Activated T-helper 17 cell treated with anti-CD3 and anti-CD28 coated beads, Interleukin-2, amount 50 U/mL, for 72 hours (primary cell): ENCODE measurements at regions not wholly inside any gene's neighbourhood (a gene's known extent, or its start where the extent isn't known, plus 50 kb on each side); places are given as distances from the start of the nearest gene placed in this dataset.
"Not testable (repeated sequence)": the region's sequence is repeated elsewhere in the genome, so short reads cannot be mapped to it uniquely, and the experiment has no call there.

ENCODE experiments used
- ATAC-seq: fragments of 150-1000 bp; cut with Tn5 transposase; replicated peaks from 2 replicates; pipeline ENCODE4 v1.10.0; 2021; ENCODE audit warnings: mild to moderate bottlenecking, moderate library complexity
- H3K27ac Mint-ChIP-seq: one replicate; pipeline ENCODE4 v1.8.0; 2022; ENCODE audit warnings: mixed read lengths
- H3K27me3 Mint-ChIP-seq: one replicate; pipeline ENCODE4 v1.8.0; 2022; ENCODE audit warnings: mixed read lengths
- H3K36me3 Mint-ChIP-seq: one replicate; pipeline ENCODE4 v1.8.0; 2022; ENCODE audit warnings: low read depth, mild to moderate bottlenecking, mixed read lengths
- H3K4me1 Mint-ChIP-seq: one replicate; pipeline ENCODE4 v1.8.0; 2022; ENCODE audit warnings: mixed read lengths
- H3K4me3 Mint-ChIP-seq: one replicate; pipeline ENCODE4 v1.8.0; 2022; ENCODE audit warnings: mild to moderate bottlenecking, mixed read lengths
- H3K9me3 Mint-ChIP-seq: one replicate; pipeline ENCODE4 v1.8.0; 2022; ENCODE audit warnings: mixed read lengths

- Mint-ChIP-seq H3K4me3 (no peak overlapping the region), H3K4me1 (no peaks in the 10 kb centered on the region), H3K9me3 (no peaks in the 10 kb centered on the region), H3K36me3 (no peaks in the 10 kb centered on the region), H3K27me3 (peaks cover 11% of the 10 kb centered on the region), H3K27ac (no peak overlapping the region)
- no peak for ATAC-seq
Observed at GRCh38 chr9:86572904-86573303, 218.7 kb upstream of the TUT7 start.

GRCh38 chr9:86565603-86566002 lies 211.4 kb upstream of the TUT7 start:
- not testable (repeated sequence) for H3K36me3 Mint-ChIP-seq, H3K27me3 Mint-ChIP-seq

GRCh38 chr9:86563936-86564335 lies 209.7 kb upstream of the TUT7 start:
- Mint-ChIP-seq H3K9me3 (peaks cover 7% of the 10 kb centered on the region), H3K4me1 (no peaks in the 10 kb centered on the region), H3K27ac (no peak overlapping the region), H3K4me3 (no peak overlapping the region), H3K36me3 (no peaks in the 10 kb centered on the region), H3K27me3 (peaks cover 8% of the 10 kb centered on the region)
- no peak for ATAC-seq

More at GRCh38 chr9:86565603-86566002, 211.4 kb upstream of the TUT7 start:
- not testable (repeated sequence) for ATAC-seq, H3K9me3 Mint-ChIP-seq, H3K4me3 Mint-ChIP-seq, H3K27ac Mint-ChIP-seq, H3K4me1 Mint-ChIP-seq

DNA sequence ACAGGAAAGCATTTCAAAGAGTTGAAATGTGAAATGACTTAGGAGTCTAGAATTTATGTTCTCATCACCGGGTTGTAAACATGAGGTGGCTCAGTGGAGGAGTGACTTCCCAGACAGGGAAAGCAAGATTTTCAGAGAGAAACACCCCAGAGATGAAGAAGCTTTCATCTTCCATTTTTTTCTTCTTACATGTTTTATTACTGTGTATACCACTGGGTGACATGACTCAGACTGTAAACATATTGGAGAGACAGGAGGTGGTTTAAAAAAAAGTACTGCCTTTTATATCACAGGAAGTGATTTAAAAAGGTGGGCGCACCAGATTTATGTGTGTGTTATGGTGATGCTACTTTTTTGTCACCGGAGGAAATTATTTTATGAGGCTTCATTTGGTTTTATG lies 209.1 kb upstream of the TUT7 start:
- H3K4me3 Mint-ChIP-seq: no peak overlapping the region
- H3K27me3 Mint-ChIP-seq: peaks cover 7% of the 10 kb centered on the region
- H3K36me3 Mint-ChIP-seq: no peaks in the 10 kb centered on the region
- peaks cover 7% of the 10 kb centered on the region for H3K9me3 Mint-ChIP-seq
- ATAC-seq: no peak
- no peak overlapping the region for H3K27ac Mint-ChIP-seq
- H3K4me1 Mint-ChIP-seq: no peaks in the 10 kb centered on the region

DNA sequence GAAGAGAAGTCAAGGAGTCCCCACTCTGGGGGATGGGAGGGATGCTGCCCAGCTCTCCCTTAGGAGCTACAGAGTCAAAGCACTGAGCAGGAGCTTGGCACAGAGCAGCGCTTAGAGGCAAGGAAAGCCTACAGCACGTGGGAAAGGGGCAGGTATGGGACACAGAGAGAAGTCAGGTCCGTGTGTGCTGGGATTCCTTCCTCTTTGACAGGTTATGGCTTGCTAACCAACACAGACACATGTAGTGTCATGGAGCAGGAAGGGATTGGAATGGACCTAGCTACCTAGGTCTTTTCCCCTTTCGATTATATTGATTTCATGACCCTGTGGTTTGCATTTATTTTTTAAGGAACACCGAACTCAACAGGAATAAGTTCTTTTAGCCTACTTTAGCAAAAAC lies 208.5 kb upstream of the TUT7 start:
- Mint-ChIP-seq H3K9me3 (peaks cover 7% of the 10 kb centered on the region), H3K27me3 (peaks cover 4% of the 10 kb centered on the region), H3K36me3 (no peaks in the 10 kb centered on the region), H3K27ac (no peak overlapping the region), H3K4me3 (no peak overlapping the region), H3K4me1 (no peaks in the 10 kb centered on the region)
- ATAC-seq: no peak

- no peak overlapping the region for H3K27ac Mint-ChIP-seq
- H3K36me3 Mint-ChIP-seq: no peaks in the 10 kb centered on the region
- peaks cover 18% of the 10 kb centered on the region for H3K27me3 Mint-ChIP-seq
- H3K4me1 Mint-ChIP-seq: no peaks in the 10 kb centered on the region
- no peaks in the 10 kb centered on the region for H3K9me3 Mint-ChIP-seq
- no peak for ATAC-seq
- no peak overlapping the region for H3K4me3 Mint-ChIP-seq
Observed at GRCh38 chr9:86557918-86558317, 203.7 kb upstream of the TUT7 start.

DNA sequence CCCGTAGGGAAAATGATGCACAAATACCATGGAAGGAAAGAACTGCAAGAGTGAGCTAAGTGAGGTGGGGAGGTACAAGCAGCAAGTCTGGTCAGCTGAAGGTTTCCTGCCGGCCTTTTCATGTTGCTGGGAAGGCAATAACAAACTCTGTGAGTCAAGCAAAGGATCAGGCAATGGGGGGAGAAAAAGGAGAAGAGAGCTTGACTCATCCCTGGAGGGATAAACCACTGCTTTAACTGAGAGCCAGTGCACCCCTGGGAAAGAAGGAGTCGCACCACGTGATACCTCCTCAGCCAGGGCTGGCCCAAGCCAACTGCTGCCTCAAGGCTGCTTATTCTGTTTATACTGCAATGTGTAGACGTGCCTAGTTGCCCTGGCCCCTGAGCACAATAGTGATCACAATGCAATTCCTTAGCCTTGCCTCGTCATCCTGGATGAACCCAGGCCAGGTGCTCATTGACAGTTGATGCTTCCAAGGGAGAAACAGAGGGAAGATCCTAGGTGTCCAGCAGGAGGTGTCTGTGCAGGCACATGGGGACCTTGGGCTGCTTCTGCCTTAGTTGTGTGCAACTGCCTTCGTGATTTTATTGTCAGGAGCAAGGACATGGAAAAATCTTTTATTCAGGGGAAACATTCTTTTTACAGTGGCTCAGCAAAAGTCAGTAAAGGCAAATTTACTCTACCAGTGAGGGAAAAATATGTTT lies 203.0 kb upstream of the TUT7 start:
- Mint-ChIP-seq H3K4me1 (no peaks in the 10 kb centered on the region), H3K36me3 (no peaks in the 10 kb centered on the region), H3K4me3 (no peak overlapping the region), H3K27me3 (peaks cover 20% of the 10 kb centered on the region), H3K9me3 (no peaks in the 10 kb centered on the region), H3K27ac (no peak overlapping the region)
- ATAC-seq: no peak

DNA sequence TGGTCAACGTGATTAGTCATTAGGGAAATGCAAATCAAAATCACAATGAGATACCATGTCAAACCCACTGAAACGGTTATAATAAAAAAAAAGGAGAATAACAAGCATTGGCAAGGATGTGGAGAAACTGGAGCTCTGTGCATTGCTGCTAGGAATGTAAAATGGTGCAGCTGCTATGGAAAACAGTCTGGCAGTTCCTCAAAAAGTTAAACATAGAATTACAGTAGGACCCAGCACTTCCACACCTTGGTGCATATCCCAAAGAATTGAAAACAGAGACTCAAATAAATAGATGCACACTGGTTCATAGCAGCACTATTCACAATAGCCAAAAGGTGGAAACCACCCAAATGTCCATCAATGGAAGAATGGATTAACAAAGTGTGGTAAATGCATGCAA lies 201.5 kb upstream of the TUT7 start:
- Mint-ChIP-seq H3K4me3 (no peak overlapping the region), H3K36me3 (no peaks in the 10 kb centered on the region), H3K4me1 (no peaks in the 10 kb centered on the region), H3K27ac (no peak overlapping the region), H3K27me3 (peaks cover 20% of the 10 kb centered on the region), H3K9me3 (no peaks in the 10 kb centered on the region)
- ATAC-seq: no peak

DNA sequence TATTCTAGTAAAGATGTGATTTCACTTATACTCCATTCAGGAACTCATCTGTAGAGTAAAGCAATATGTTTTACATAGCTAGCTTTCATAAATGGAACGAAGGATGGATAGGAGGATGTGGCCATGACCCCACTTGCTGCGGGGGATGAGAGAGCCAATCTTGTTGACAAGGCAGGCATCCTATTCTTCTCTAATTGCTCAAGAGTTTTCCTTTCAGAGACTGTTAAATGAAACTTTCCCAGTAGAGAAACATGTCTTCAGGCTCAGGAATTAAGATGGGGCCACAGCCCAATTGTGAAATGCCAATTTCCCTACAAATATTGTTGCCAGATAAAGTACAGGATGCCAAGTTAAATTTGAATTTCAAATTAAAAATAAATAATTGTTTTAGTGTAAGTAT lies 196.2 kb upstream of the TUT7 start:
- H3K27me3 Mint-ChIP-seq: peaks cover 37% of the 10 kb centered on the region
- H3K4me1 Mint-ChIP-seq: no peaks in the 10 kb centered on the region
- ATAC-seq: no peak

GRCh38 chr9:86549920-86550319 lies 195.7 kb upstream of the TUT7 start:
- H3K27ac Mint-ChIP-seq: no peak overlapping the region
- no peaks in the 10 kb centered on the region for H3K4me1 Mint-ChIP-seq
- H3K27me3 Mint-ChIP-seq: peaks cover 37% of the 10 kb centered on the region
- H3K4me3 Mint-ChIP-seq: no peak overlapping the region
- no peak for ATAC-seq
- no peaks in the 10 kb centered on the region for H3K36me3 Mint-ChIP-seq
- no peaks in the 10 kb centered on the region for H3K9me3 Mint-ChIP-seq

More for the DNA sequence above, 196.2 kb upstream of the TUT7 start:
- no peak overlapping the region for H3K4me3 Mint-ChIP-seq
- no peak overlapping the region for H3K27ac Mint-ChIP-seq
- no peaks in the 10 kb centered on the region for H3K9me3 Mint-ChIP-seq
- H3K36me3 Mint-ChIP-seq: no peaks in the 10 kb centered on the region

GRCh38 chr9:86549401-86549811 lies 195.2 kb upstream of the TUT7 start:
- no peaks in the 10 kb centered on the region for H3K4me1 Mint-ChIP-seq
- no peaks in the 10 kb centered on the region for H3K36me3 Mint-ChIP-seq
- H3K27me3 Mint-ChIP-seq: peaks cover 35% of the 10 kb centered on the region
- ATAC-seq: no peak
- no peak overlapping the region for H3K4me3 Mint-ChIP-seq
- no peak overlapping the region for H3K27ac Mint-ChIP-seq
- H3K9me3 Mint-ChIP-seq: no peaks in the 10 kb centered on the region

DNA sequence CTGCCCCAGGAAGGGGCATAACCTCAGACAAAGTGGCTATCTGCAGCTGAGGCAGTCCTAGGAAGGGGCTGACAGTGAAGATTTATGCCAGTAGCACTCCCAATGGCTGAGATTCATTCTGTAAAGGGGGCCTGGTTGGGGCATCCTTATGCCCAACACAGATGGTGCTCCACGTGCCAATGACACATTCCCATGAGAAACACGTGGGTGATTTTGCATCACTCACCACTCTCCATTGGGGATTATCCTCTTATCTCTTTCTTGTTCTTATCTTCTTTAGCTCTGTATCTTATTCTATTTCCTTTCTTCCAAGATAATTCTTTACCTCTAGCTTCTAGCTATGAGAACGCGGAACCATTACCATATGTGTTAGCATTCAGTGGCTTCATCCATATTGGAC lies 194.0 kb upstream of the TUT7 start:
- Mint-ChIP-seq H3K36me3 (no peaks in the 10 kb centered on the region), H3K4me3 (no peak overlapping the region), H3K27me3 (peaks cover 29% of the 10 kb centered on the region), H3K9me3 (no peaks in the 10 kb centered on the region), H3K27ac (no peak overlapping the region), H3K4me1 (no peaks in the 10 kb centered on the region)
- no peak for ATAC-seq

DNA sequence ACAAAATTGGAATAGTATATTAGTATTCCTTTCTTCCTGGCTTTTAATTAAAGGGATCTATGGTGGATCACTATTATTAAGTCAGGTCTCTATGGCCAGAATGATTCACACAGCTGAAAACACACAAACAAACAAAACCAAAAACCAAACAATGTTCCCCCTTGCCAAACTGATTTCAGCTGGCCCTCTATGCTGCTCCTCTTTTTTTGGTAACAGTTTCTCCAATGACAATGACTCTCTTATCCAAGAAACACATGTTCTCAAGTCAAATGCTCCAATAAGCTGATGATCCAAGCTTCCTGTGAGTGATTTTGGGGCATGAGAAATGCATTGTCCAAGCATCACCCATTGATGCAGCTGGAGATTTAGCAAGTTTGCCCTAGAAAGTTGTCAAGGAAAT lies 193.4 kb upstream of the TUT7 start:
- Mint-ChIP-seq H3K27me3 (peaks cover 24% of the 10 kb centered on the region), H3K9me3 (no peaks in the 10 kb centered on the region), H3K27ac (no peak overlapping the region), H3K4me1 (no peaks in the 10 kb centered on the region), H3K4me3 (no peak overlapping the region), H3K36me3 (no peaks in the 10 kb centered on the region)
- ATAC-seq: no peak

DNA sequence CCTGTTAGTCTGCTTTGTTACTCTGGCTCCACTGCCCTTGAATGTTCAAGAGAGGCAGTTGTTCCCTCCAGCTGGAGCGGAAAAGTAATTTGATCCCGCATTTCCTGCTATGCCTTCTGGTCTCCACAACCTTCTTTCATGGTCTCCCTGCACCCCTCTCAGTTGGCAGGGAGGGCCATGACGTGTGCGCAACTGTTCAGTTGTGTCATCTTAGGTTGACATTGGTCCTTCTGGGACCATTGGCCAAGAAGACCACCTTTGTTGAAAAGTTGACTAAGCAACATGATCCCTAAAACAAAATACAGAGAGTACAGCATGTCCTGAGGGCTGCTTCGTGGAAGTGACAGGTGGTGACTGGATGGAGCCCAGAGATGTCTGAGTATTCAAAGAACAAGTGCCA lies 192.5 kb upstream of the TUT7 start:
- Mint-ChIP-seq H3K27ac (no peak overlapping the region), H3K9me3 (no peaks in the 10 kb centered on the region), H3K4me1 (no peaks in the 10 kb centered on the region), H3K36me3 (no peaks in the 10 kb centered on the region), H3K4me3 (no peak overlapping the region), H3K27me3 (peaks cover 24% of the 10 kb centered on the region)
- ATAC-seq: no peak

- Mint-ChIP-seq H3K4me1 (no peaks in the 10 kb centered on the region), H3K27me3 (peaks cover 21% of the 10 kb centered on the region), H3K9me3 (no peaks in the 10 kb centered on the region), H3K4me3 (no peak overlapping the region), H3K36me3 (no peaks in the 10 kb centered on the region), H3K27ac (no peak overlapping the region)
- ATAC-seq: no peak
Observed at GRCh38 chr9:86545090-86545489, 190.9 kb upstream of the TUT7 start.
